ENCODE measurements at regions not wholly inside any gene's neighbourhood (a gene's known extent, or its start where the extent isn't known, plus 50 kb on each side); places are given as distances from the start of the nearest gene placed in this dataset.

DNA sequence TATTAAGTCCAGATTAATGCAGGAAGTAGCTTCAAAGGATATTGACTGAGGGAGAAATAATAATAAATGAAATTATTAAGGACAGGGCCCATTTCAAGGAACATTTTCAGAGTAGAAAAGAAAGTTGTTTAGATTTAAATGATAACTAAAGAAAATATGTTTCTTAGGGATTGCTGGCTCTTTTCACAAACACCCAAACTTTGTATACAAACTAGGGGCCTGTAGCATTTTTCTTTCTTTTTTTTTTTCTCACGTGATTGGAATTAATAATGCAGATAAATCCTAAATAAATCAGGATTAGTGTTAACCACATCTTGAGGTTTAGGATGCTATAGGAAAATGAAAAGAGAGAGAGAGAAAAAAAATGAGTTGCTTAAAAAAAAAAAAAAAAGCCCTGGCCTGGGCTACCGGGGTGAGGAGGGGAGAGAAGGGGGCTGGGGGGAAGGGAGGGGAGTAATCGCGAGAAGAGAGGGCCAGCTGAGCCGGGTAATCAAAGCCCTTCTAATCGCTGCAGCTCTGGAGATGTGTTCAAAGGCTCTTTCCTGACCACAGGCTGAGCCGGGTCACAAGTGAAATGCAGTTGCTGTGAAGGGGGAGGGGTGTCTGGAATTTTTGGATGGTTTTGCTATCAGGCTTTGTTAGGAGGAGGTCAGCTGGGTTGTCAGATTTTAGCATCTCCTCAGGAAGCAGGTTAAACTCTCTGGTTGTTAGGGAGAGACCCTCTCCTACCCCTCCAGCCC, 104.6 kb upstream of the ZFHX3 start:
- no peak for DNase-seq (ENCODE audit: low spot score)

DNA sequence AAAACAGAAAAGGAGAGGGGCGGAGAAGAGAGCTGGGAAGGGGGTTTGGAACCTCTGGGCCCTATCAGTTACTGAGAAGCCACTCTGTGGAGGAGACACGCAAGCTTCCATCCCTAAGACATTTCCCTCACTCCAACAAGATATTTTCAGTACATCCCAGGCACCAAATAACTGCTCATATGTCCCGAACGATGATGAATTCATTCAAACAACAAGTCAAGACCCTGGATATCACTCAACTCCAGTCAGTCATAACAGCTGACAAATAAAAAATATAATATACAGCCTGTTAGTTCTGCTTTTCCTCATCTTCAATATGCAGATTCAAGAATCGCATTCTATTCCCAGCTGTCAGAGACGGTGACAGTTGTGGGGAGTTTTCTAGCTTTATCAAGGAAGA, 104.0 kb upstream of the ZFHX3 start:
- DNase-seq (ENCODE audit: low spot score) = no peak

DNA sequence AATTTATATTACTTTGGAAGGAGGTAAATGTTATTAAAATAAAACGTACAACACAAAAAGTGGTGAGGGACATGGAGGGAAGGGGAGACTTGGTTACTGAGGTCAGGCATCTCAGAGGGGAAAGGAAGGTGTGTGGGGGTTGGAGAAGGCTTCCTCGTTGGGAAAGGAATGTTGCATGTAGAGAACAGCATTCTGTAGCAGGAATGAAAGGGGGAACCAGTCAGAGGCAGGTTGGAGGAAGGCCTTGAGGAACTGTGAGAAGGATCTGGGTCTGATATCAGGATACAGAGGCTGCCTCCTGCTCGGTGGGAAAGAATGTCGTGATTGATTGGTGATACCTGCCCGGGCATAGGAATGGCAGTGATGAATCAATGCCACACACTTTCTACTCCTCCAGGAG, 103.3 kb upstream of the ZFHX3 start:
- DNase-seq (ENCODE audit: low spot score) = no peak

DNA sequence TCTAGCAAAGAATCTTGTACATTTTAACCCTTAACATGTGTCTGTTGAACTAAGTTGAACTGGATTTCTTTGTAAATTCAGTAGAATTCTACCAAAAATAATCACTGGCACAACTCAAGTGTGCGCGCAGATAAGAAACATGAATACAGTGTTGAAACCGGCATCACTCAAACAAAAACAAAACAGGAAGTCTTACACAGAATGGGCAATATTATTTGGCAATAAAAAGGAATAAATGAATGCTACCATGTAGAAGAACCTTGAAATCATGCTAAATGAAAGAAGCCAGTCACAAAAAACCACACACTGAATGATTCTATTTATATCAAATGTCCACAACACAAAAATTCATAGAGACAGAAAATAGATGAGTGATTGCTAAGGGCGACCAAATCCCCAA, 102.9 kb upstream of the ZFHX3 start:
- DNase-seq (ENCODE audit: low spot score) = no peak

DNA sequence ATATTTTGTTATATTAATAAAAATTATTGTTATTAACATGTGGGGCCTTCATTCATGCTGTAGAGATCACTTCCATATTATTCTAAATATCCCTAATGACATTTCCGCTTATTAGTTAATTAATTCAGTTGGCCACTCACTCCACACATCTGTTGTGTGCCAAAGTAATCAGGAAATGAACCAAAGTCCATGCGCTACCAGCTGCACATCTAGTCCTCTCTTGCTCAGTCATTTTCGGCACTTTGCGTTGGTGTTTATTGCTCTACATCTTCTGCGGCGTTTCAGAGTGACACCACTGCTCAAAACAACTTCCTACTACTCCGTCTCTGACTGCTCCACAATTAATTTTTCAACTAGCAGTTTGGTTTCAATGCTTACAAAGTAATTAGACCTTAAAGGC, 101.4 kb upstream of the ZFHX3 start:
- no peak for DNase-seq (ENCODE audit: low spot score)

DNA sequence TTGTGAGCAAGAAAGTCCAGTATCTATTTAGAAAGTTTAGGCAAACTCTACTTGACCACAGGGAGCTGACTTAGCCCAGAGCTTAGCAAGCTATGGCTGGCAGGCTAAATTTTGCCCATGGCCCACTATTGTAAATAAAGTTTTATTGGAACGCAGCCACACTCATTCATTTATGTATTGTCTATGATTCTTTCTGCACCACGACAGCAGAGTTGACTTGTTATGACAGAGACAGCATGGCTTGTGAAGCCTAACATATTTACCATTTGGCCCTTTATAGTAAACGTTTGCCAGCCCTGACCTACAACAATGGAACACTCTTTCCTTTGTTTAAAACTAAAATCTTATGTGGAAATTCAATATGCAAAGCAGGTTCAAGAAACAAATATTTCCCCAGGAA, 100.0 kb upstream of the ZFHX3 start:
- no peak for DNase-seq (ENCODE audit: low spot score)

DNA sequence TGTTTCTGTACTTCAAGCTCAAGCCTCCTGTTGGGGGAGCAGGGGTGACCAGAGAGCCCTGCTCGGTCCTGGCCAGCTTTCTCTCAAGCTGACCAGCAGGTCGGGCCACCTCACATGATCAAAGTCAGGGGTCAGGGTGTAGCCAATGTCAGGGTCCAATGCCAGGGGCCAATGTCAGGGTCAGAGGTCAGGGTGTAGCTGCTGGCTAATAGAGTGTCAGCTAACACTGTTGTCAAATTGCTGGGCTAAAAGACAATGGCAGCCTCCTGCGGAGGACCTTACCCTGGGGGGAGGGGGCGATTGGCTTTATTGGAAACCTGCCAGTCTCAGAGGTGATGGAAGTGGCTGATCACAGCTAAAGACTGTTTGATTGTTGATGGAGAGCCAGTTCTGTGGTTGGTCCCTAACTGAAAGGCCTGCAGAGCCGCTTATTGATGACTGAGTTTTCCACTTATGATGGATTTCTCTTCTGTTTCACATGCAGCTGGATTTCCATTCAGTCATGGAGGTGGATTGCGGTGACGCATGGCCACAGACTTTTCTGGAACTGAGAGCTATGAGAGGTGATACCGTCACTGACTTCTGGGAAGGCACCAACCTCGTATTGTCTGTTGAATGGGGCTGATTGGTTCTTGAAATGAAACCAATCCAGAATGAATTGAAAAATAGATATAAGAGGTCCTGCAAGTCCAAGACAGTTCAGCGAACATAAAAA, 97.4 kb upstream of the ZFHX3 start:
- no peak for DNase-seq (ENCODE audit: low spot score)

DNA sequence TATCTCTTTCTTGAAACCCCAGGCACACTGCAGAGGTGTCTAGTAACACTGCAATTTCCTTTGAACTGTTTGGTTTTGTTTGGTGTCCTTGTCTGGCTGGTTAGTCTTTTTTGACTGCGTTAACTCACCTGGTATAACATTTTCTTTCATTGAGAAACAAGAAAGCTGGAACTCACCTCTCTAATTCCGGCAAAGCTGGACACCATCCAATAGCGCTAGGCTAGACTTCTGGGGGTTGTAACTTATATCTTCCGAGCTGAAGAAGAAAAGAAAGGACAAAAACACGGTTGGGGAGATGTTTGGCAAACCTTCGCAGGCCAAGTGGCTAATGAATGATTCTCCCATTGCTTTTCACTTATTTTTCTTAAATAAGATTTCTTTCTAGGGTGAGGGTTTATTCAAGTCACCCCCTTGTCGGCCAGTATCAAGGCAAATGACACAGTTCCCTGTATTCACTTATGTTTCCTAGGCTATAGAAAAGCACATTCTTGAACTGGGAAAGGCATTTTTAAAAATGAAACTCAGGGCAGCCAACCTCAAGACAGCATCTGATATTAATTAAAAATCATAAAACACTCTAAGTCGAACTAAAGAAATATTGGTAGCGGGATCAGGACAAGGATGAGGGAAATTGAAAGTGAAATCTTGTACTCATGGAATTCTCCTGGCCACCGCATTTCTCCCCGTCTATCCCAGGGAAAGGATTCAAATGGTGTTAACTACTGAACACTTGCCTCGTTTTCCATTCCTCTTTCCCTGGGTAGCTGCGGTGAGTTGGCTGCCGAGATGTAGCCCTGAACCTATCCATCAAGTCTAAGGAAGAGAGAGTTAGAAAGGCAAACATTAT, 95.9 kb upstream of the ZFHX3 start:
- DNase-seq (ENCODE audit: low spot score) = no peak

DNA sequence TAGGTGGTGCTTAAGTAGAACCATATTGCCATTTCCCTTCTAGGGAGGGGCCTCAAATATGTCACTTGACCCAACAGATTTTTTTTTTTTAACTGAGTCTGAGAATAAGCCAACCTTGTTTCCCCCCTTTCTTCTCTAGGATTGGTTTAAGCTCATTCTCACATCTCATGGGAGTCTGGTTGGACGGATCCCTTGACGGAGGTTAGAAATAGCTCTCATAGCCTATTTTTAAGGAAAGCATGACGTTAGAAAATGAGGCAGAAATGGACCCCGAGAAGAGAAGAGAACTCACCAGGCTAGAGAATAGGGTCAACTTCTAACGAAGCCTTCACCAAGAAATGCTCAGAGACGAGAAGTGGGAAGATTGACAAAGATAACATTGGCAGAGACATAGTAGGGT, 95.1 kb upstream of the ZFHX3 start:
- no peak for DNase-seq (ENCODE audit: low spot score)

DNA sequence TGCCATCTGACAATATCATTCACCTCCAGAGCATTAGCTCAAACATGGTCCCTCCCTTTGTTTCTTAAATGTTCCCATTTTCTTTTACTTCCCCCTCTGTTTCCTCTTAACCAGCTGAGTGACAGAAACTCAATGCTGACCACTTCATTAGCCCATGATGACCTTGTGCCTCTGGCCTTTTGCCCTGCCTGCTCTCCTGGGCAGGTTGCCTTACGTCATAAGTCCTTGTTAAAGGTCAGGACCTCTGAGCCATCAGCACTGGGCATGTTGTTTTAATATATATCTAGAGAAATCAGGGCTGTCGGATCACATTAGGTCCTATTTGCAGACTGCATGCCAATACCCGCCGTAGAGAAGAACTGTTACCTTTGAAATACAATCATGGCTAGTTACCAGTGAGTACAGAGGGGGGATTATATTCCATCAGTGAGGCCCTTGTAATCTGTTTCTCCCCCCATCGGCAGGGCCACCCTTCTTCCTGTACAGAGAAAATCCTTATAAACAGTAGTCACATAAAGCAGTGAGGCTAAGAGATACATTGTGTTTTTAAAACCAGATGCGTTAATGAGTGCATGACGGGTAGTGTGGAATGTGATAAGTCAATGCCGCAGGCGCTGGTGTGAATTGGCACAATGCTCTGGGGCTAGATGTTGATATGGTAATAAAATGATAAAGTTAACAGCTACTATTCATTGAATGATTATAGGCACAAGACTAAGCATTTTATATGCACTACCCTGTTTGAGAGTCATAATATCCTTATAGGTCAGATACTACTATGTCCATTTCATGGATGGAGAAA, 94.3 kb upstream of the ZFHX3 start:
- no peak for DNase-seq (ENCODE audit: low spot score)

DNA sequence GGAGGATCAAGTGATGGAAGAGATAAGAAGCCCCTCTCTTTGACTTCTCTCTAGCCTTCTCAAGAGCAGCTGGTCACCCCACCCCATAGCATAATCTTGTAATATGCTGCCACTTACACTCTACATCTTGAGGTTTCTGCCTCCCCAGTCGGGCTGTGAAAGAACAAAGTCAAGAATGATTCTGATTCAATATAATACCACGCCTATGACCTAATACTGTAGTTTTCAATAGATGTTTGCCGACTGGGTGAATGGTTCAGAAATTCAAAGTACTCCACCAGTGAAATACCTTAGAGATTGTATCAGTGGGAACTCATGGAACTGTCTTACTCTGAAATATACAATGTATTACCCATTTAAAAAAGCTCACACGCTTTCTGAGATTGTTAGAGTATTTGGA, 93.0 kb upstream of the ZFHX3 start:
- no peak for DNase-seq (ENCODE audit: low spot score)

DNA sequence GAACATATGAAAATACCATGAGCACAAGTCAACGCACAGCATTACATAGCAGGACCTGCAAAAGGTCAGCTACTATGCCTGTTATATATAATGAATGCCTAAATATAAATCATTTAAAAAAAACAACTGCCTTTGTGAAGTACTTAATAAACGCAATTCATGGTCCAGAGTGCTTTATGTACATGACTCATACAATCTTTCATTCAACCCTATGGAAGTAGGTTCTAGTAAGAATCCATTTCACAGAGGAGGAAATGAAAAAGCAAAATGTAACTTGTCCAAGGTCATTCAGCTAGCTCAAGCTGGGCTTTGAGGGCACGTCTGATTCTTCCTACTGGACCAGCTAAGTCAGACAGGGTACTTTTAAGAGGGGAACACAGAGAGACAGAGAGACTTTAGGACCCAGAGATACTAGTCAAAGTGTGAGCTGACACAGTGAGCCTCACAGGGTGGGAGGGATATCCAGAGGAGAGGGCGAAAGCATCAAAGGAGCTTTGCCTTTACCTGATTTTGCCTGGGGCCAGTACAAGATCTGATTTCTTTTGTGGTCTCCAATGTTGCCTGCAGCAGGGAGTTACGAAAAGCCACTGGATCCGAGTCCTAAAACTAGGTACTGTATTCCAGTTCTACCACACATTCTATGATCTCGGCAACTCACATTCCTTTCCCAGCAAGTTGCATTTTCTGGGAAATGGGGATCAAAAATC, 83.4 kb upstream of the ZFHX3 start:
- DNase-seq (ENCODE audit: low spot score) = no peak

DNA sequence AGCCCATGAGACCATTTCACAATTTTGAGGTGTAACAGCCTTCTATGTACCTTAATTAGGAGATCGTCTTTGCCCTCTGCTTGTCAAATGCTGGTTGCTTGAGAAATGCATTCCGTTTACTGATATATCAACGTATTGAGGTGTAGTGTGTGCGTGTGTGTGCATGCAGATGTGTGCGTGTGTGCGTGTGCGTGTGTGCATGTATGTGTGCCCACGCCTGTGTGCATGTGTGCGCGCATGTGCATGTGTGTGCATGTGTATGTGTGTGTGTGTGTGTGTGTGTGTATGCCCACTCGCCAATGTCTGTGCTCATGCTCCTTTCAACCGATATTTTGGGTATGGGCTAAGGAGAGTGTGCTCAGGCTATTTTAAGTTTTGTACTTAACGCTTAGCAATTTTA, 81.5 kb upstream of the ZFHX3 start:
- no peak for DNase-seq (ENCODE audit: low spot score)

DNA sequence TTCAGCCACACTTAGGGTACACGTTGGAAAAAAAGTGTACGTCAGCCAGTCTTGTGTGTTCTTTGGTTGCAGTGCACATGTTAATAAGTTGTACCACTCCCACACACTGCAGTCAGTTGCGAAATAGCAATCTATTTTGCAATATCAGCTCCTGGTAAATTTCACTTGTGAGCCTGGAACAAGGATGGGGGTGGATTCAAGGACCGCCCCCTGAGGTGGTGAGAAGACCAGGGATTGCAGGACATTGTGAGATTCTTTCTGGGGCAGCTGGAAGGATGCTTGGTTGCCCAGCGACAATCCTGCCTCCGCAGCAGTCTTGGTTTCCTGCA, 78.6 kb upstream of the ZFHX3 start:
- DNase-seq (ENCODE audit: low spot score) = no peak

DNA sequence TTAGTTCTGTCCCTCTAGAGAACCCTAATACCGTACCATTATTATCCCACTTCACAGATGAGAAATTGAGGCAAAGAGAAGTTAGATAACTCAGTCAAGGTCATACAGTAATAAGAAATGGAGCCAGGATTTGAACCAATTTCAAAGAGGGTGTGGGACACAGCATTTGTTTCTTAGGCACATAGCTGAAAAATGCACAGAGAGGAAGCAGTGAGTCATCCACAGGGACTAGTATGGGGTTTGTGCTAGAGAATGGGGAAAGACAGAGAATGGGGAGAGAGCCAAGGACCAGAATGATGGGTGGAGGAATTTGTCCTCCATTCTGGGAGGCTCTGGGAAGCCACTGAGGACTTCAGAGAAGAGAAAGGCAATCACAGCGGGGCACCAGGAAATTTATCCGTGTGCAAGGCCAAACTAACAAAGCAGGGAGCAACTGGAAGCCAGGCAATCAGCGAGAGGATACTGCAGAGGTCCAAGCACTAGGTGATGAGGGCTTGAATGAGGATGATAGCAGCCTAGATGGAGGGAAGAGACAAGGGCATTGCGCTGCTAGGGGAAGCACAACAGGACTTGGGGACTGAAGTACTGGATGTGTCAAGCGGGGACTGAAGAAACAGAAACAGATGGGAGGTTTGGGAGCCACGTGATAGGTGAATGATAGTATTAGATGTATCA, 78.1 kb upstream of the ZFHX3 start:
- DNase-seq (ENCODE audit: low spot score) = no peak

DNA sequence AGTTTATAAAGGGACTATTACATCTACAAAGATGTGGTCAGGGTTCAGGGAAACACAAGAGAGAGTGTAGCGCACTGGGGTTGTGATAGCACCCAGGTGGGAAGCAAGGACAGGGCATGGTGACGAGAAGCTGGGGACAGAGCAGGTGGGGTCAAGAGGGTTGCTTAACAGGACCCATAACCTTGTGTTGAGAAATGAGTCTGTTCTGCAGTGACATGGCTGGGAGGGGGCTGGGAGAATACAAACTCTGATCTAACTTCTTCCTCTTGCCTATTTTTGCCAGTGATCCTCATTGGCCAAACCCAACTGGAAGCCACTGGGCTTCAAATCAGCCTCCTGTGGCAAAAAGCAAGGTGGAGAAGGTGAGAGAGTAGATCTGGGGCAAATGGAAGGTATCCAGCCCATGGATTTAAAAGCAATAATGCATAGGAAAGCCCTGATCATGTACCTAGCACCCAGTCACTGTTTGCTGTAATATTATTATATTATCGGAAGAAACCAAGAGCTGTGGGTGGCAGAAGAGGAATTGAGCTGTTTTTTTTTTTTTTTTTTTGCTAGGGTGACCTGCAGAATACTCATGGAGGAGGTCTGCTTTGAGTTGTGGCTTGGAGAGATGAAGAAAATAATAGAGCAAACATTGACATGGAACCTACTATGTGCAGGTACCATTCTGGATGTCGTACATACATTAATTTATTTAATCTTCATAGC, 76.9 kb upstream of the ZFHX3 start:
- peak; percentile 49 for DNase-seq (ENCODE audit: low spot score)

DNA sequence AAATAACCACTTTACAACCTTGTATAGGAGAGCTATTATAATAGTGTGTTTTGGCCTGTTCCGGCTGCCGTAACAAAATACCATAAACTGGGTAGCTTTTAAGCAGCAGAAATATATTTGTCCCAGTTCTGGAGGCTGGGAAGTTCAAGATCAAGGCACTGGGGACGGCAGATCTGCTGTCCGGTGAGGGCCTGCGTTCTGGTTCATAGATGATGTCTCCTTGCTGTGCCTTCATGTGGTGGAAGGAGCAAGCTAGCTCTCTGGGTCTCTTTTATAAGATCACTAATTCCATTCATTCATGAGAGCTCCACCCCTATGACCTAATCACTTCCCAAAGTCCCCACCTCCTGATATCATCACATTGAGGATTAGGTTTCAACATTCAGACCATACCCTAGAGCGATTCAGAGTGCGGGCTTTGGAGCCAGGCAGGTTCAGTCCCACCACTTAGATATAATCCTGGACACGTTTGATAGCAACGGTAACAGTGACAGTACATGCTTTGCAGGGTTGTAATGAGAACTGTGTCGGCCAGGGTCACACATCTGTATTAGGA, 76.2 kb upstream of the ZFHX3 start:
- no peak for DNase-seq (ENCODE audit: low spot score)

DNA sequence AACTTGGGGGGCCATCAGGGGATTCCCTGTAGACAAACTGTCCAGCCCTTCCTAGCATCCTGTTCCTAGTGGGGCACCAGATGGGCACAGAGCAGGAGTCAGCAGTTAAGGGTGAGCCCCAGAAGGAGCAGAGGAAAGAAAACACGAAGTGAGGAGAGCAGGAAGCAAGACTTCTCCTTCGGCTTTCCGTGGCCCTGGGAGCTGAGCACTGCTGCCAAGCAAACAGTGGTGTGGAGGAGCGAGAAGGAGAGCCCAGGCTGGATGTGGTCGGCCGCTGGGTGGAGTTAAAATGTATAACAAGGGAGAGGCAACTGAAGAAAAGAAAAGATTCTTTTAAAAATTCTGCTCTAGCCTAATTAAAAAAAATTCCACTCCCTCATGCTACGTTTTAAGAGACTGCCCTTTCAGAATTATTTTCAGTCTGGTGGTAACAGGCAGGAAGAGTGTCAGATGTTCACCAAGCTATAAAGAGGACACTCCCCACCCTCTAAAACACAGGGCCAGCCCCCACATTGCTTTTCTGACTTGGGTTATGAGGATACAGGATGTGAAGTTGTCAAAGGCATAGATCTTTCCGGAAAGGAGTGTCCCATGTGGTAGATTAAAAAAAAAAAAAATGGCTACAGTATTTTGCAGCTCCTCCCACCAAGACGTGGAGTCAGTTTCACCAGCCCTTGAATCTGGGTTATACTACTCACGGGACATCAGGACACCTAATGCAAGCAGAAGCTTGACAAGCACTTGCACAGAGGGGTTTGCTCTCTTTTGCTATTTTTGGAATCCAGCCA, 74.9 kb upstream of the ZFHX3 start:
- peak; percentile 71 for DNase-seq (ENCODE audit: low spot score)

DNA sequence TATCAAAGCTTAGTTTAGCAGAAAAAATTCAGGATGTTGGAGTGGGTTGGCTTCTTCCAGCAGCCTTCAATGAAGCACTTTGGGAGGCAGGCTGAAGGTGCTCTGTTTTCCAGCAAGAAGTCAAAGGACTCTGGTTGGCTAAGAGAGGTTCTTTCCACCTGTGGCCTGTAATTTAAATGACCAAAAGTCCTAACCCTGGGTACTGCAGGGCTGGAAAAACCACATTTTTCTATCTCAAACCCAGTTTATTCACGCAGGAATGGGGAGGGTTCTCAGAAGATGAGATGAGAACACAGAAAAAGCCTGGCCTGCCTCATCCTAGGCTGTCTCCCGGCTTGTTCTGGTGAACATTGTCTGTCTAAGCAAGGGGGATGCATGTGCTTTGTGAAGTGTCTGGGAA, 68.6 kb upstream of the ZFHX3 start:
- DNase-seq (ENCODE audit: low spot score) = no peak
